Esophagus squamous epithelium (tissue), 5 donors: ENCODE measurements at regions not wholly inside any gene's neighbourhood (a gene's known extent, or its start where the extent isn't known, plus 50 kb on each side); places are given as distances from the start of the nearest gene placed in this dataset.
A peak's percentile ranks its signal among the peaks of the same experiment; 100 is the strongest.

Experiments
- DNase-seq: peaks from one replicate; lab custom pipeline; 2025; lab: John Stamatoyannopoulos, UW
- H3K27ac ChIP-seq, 4 donors: fragments of 200-600 bp; sonication (generic); one replicate each; pipeline ENCODE4 v1.5.1; 2016 to 2019; ENCODE audit warnings: mild to moderate bottlenecking in 1 of 4
- H3K27me3 ChIP-seq, 4 donors: fragments of 200-600 bp; sonication (generic); 1 replicate in 3 of 4; 2 replicates in 1 of 4; pipeline versions ENCODE4 v1.5.1 to v1.6.0; 2017 to 2021; ENCODE audit warnings: antibody characterized with exemption in 1 of 4
- H3K36me3 ChIP-seq, 3 donors: fragments of 200-600 bp; sonication (generic); one replicate each; pipeline ENCODE4 v1.5.1; 2016 to 2019
- H3K4me1 ChIP-seq, 3 donors: fragments of 200-600 bp; sonication (generic); one replicate each; pipeline ENCODE4 v1.5.1; 2017 to 2019
- H3K4me3 ChIP-seq, 4 donors: fragments of 200-600 bp; sonication (generic); 1 replicate in 3 of 4; 2 replicates in 1 of 4; pipeline ENCODE4 v1.5.1; 2016 to 2019; ENCODE audit warnings: mild to moderate bottlenecking in 2 of 4, moderate library complexity in 1 of 4
- H3K9me3 ChIP-seq, 3 donors: fragments of 200-600 bp; sonication (generic); one replicate each; pipeline ENCODE4 v1.5.1; 2016 to 2019
- POLR2A ChIP-seq, 4 donors: fragments of 450-650 bp; IDR thresholded peaks; one replicate each; pipeline ENCODE4 v1.6.1; 2017; ENCODE audit warnings: antibody characterized with exemption in 4 of 4, mild to moderate bottlenecking in 4 of 4, moderate library complexity in 3 of 4
- WGBS, 2 donors: methylation state at CpG; one replicate each; pipeline ENCODE4 v1.1.5; 2018; 5-methylcytosine and 5-hydroxymethylcytosine counted together
- intact Hi-C: fragments of 100-400 bp; cut with DNase I; formaldehyde crosslinking; loops from one replicate; pipeline ENCODE4 v1.15.0; 2022
- TF ChIP-seq, protein P1 (sequence below), 6 experiments: fragments of 450-650 bp in 4 of 6; fragments of 200-600 bp in 2 of 6; sonication (generic) in 2 of 6; IDR thresholded peaks; one replicate each; pipeline ENCODE4 v1.5.1; 2016 to 2019; ENCODE audit warnings: antibody characterized with exemption in 6 of 6, mild to moderate bottlenecking in 4 of 6, moderate library complexity in 4 of 6
- donor health status: DM: yes; HTN: yes; CAD: no.

DNA sequence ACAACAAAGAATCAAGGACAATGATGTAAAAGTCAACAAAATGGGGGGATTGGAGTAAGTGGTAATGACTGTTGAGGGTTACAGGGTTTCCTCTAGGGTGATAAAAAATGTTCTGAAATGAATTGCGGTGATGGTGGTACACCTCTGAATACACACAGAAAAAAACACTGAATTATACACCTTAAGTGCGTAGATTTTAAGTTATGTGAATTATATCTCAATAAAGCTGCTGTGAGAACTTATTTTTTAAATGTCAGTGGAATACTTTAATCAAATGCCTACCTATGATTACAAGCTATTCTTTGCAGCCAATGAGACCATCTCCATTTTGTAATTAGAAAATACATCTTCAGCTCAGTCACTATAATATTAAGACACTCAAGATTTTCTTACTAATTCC, 53.5 kb downstream of the ZNF608 start:
- H3K27ac ChIP-seq = peak overlapping the region in 2 of 4 donors; percentile 20 to 27
- intact Hi-C loops = no loop called here
- H3K36me3 ChIP-seq = no peaks in the 10 kb centered on the region
- TF ChIP-seq, protein P1, sequence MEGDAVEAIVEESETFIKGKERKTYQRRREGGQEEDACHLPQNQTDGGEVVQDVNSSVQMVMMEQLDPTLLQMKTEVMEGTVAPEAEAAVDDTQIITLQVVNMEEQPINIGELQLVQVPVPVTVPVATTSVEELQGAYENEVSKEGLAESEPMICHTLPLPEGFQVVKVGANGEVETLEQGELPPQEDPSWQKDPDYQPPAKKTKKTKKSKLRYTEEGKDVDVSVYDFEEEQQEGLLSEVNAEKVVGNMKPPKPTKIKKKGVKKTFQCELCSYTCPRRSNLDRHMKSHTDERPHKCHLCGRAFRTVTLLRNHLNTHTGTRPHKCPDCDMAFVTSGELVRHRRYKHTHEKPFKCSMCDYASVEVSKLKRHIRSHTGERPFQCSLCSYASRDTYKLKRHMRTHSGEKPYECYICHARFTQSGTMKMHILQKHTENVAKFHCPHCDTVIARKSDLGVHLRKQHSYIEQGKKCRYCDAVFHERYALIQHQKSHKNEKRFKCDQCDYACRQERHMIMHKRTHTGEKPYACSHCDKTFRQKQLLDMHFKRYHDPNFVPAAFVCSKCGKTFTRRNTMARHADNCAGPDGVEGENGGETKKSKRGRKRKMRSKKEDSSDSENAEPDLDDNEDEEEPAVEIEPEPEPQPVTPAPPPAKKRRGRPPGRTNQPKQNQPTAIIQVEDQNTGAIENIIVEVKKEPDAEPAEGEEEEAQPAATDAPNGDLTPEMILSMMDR (IDR thresholded peaks at IDR 0.05) = no peak
- TF ChIP-seq POLR2A (IDR thresholded peaks at IDR 0.05) = no peak
- H3K4me3 ChIP-seq = no peak overlapping the region
- no peak for DNase-seq
- H3K27me3 ChIP-seq = no peaks in the 10 kb centered on the region
- H3K9me3 ChIP-seq = no peaks in the 10 kb centered on the region
- WGBS, 2 donors = 98 to 100% methylated on average over 2 of the region's 2 CpGs
- peaks cover 0 to 32% (median 3%) of the 10 kb centered on the region in 3 donors for H3K4me1 ChIP-seq

GRCh38 chr5:124692324-124692723, 54.1 kb downstream of the ZNF608 start:
- H3K4me3 ChIP-seq = no peak overlapping the region
- no peak for TF ChIP-seq POLR2A (IDR thresholded peaks at IDR 0.05)
- TF ChIP-seq, protein P1 (IDR thresholded peaks at IDR 0.05) = no peak
- H3K36me3 ChIP-seq = no peaks in the 10 kb centered on the region
- H3K27me3 ChIP-seq = no peaks in the 10 kb centered on the region
- no peak for DNase-seq
- H3K9me3 ChIP-seq = no peaks in the 10 kb centered on the region
- H3K27ac ChIP-seq = peak overlapping the region in 2 of 4 donors; percentile 20 to 27
- 75 to 77% methylated on average over 3 of the region's 3 CpGs for WGBS, 2 donors
- intact Hi-C loops = no loop called here
- peaks cover 0 to 26% (median 3%) of the 10 kb centered on the region in 3 donors for H3K4me1 ChIP-seq

GRCh38 chr5:124689653-124690052, 56.8 kb downstream of the ZNF608 start:
- no peak overlapping the region for H3K4me3 ChIP-seq
- peaks cover 0 to 17% (median 10%) of the 10 kb centered on the region in 3 donors for H3K4me1 ChIP-seq
- H3K27me3 ChIP-seq = no peaks in the 10 kb centered on the region
- no peaks in the 10 kb centered on the region for H3K36me3 ChIP-seq
- no peak for DNase-seq
- no peak for TF ChIP-seq POLR2A (IDR thresholded peaks at IDR 0.05)
- TF ChIP-seq, protein P1 (IDR thresholded peaks at IDR 0.05) = no peak
- H3K9me3 ChIP-seq = no peaks in the 10 kb centered on the region
- intact Hi-C loops = no loop called here
- no peak overlapping the region for H3K27ac ChIP-seq

DNA sequence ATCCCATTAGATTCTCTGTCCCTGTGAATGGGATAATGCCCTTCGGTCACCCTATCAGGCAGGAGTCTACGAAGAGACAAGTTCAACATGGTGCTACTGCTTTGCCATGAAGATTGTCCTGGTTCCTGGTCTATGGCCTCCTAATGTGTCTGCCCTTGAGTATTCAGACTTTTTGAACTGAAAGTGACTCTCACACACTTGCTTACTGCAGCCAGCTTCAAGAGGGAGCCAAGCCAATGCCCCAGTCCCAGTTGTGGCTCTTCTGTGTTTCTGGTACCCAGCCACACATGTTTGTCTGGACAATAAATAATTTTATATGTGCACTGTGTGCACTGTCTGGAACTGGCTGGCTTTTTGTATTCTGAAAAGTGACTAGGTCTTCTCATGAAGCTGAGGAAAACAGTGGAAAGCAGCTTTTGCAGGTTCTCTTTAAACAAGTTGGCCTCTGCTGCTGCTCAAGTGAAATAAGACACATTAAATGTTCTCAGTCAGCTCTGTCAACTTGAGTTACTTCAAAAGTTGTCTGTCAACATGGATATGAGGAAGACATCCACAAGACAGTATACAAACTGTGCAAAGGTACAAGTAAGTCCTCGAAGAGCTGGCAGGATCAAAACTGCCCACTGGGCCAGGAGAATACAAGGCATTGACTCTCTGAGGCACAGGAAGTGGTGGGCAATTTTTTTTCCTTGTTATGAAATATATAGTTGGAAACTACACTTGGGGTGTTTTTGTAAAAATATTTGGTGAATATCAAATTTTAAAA, 60.0 kb downstream of the ZNF608 start:
- intact Hi-C loops = no loop called here
- peak overlapping the region in 2 of 4 donors; percentile 15 to 27 for H3K27ac ChIP-seq
- H3K4me3 ChIP-seq = no peak overlapping the region
- 68 to 73% methylated on average over 3 of the region's 3 CpGs for whole genome bisulfite sequencing, 2 donors
- H3K36me3 ChIP-seq = no peaks in the 10 kb centered on the region
- H3K27me3 ChIP-seq = no peaks in the 10 kb centered on the region
- peaks cover 0 to 10% (median 10%) of the 10 kb centered on the region in 3 donors for H3K4me1 ChIP-seq
- no peaks in the 10 kb centered on the region for H3K9me3 ChIP-seq
- no peak for DNase-seq
- TF ChIP-seq, protein P1 (IDR thresholded peaks at IDR 0.05) = no peak
- TF ChIP-seq POLR2A (IDR thresholded peaks at IDR 0.05) = no peak

DNA sequence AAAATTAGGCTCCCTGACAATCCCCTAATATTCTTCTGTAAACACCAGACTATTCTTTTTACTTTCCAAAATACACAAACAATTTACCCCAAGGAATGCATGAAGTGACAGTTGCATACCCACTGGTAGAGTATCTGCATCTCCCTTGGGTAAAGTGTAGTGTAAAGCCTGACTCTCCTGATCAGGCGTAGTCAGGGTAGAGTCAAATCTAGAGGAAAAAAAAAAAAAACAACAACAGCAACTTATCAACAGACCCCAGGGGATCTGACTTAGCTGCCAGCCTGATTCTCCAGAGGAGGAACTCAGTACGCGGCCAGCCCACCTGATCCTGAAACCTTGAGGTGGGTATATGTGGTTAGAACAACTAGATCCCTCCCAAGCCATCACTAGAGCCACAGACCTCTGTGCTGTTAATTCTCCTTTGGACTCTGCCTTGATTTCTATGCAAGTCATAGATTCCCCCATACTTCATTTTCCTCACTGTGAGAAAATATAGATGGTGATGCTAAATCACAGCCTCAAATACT, 61.0 kb downstream of the ZNF608 start:
- intact Hi-C loops = no loop called here
- TF ChIP-seq POLR2A (IDR thresholded peaks at IDR 0.05) = no peak
- TF ChIP-seq, protein P1 (IDR thresholded peaks at IDR 0.05) = no peak
- no peak overlapping the region for H3K4me3 ChIP-seq
- WGBS, 2 donors = 86 to 94% methylated on average over 3 of the region's 3 CpGs
- DNase-seq = no peak
- no peaks in the 10 kb centered on the region for H3K36me3 ChIP-seq
- no peaks in the 10 kb centered on the region for H3K9me3 ChIP-seq
- H3K27me3 ChIP-seq = no peaks in the 10 kb centered on the region
- peaks cover 0 to 10% (median 10%) of the 10 kb centered on the region in 3 donors for H3K4me1 ChIP-seq
- peak overlapping the region in 2 of 4 donors; percentile 15 to 20 for H3K27ac ChIP-seq
